Endothelial cell of umbilical vein (primary cell): ENCODE measurements at regions not wholly inside any gene's neighbourhood (a gene's known extent, or its start where the extent isn't known, plus 50 kb on each side); places are given as distances from the start of the nearest gene placed in this dataset.

Experiments
- CTCF ChIP-seq, 2 donors: IDR thresholded peaks; 1 replicate in 1 of 2; 2 replicates in 1 of 2; pipeline ENCODE4 v1.5.1; 2011; ENCODE audit warnings: low read length in 2 of 2, mild to moderate bottlenecking in 2 of 2, moderate library complexity in 2 of 2, control low read depth in 1 of 2, inconsistent platforms in 1 of 2, low read depth in 1 of 2; ENCODE audit not compliant: insufficient read depth in 1 of 2; ENCODE audit errors: extremely low read depth in 1 of 2
- EZH2 ChIP-seq: IDR thresholded peaks from 2 replicates; pipeline ENCODE4 v1.6.1; 2012; ENCODE audit warnings: borderline replicate concordance, low read depth, mild to moderate bottlenecking, moderate library complexity, low read length, inconsistent platforms; ENCODE audit not compliant: severe bottlenecking
- FOS ChIP-seq: IDR thresholded peaks from 2 replicates; pipeline ENCODE4 v1.6.1; 2011; ENCODE audit warnings: mild to moderate bottlenecking, low read length, moderate library complexity, borderline replicate concordance; ENCODE audit not compliant: insufficient read depth
- GATA2 ChIP-seq: IDR thresholded peaks from 2 replicates; pipeline ENCODE4 v1.7.0; 2011; ENCODE audit warnings: low read depth, mild to moderate bottlenecking, moderate library complexity, mixed read lengths, low read length; ENCODE audit not compliant: insufficient read length, insufficient read depth
- JUN ChIP-seq: IDR thresholded peaks from 2 replicates; pipeline ENCODE4 v1.6.1; 2011; ENCODE audit warnings: borderline replicate concordance, low read depth; ENCODE audit not compliant: insufficient read length, insufficient read depth
- MAX ChIP-seq: IDR thresholded peaks from 2 replicates; pipeline ENCODE4 v1.6.1; 2011; ENCODE audit not compliant: insufficient read depth, insufficient read length
- MYC ChIP-seq: IDR thresholded peaks from one replicate; pipeline ENCODE4 v1.6.1; 2011; ENCODE audit warnings: mild to moderate bottlenecking, low read depth, low read length
- POLR2A ChIP-seq: IDR thresholded peaks from 2 replicates; pipeline ENCODE4 v1.6.1; 2012; ENCODE audit warnings: low read depth, mild to moderate bottlenecking, control low read depth, low read length
- POLR2AphosphoS5 ChIP-seq: IDR thresholded peaks from 2 replicates; pipeline ENCODE4 v1.6.1; 2012; ENCODE audit warnings: low read depth, mild to moderate bottlenecking, control low read depth, low read length, moderate library complexity; ENCODE audit not compliant: insufficient read depth

GRCh38 chr1:71223641-71224340, 143.0 kb upstream of the ZRANB2 start:
- TF ChIP-seq EZH2 = no peak
- no peak for TF ChIP-seq CTCF (IDR thresholded peaks at IDR 0.05; ENCODE audit: extremely low read depth in 1 of 2, insufficient read depth in 1 of 2, low read depth in 1 of 2, low read length in 2 of 2)
- no peak for TF ChIP-seq GATA2
- TF ChIP-seq POLR2A = no peak
- TF ChIP-seq JUN = no peak
- TF ChIP-seq MAX = no peak
- no peak for TF ChIP-seq POLR2AphosphoS5
- TF ChIP-seq MYC = no peak
- no peak for TF ChIP-seq FOS
